ENCODE measurements at regions not wholly inside any gene's neighbourhood (a gene's known extent, or its start where the extent isn't known, plus 50 kb on each side); places are given as distances from the start of the nearest gene placed in this dataset.

GRCh38 chr11:27187848-27188621 lies 147.4 kb downstream of the BBOX1 start:
- DNase-seq, result no peak

- no peak for DNase-seq
Measured at GRCh38 chr11:27187075-27187847, 146.6 kb downstream of the BBOX1 start.

GRCh38 chr11:27186580-27186979 lies 146.0 kb downstream of the BBOX1 start:
- DNase-seq, result no peak

GRCh38 chr11:27184458-27185312 lies 144.1 kb downstream of the BBOX1 start:
- no peak for DNase-seq

- DNase-seq, result peak; percentile 58
Measured at GRCh38 chr11:27183672-27184457, 143.2 kb downstream of the BBOX1 start.

- DNase-seq, result no peak
Measured at GRCh38 chr11:27179334-27179733, 138.7 kb downstream of the BBOX1 start.

GRCh38 chr11:27178859-27179258 lies 138.2 kb downstream of the BBOX1 start:
- no peak for DNase-seq

All from stimulated activated CD4-positive, alpha-beta T cell treated with anti-CD3 and anti-CD28 coated beads, Interleukin-15, amount 100 ng/mL, for 24 hours (primary cell).